GM12878 (cell line): ENCODE measurements at regions not wholly inside any gene's neighbourhood (a gene's known extent, or its start where the extent isn't known, plus 50 kb on each side); places are given as distances from the start of the nearest gene placed in this dataset.

Source experiments
- ATF3 ChIP-seq: IDR thresholded peaks from 2 replicates; pipeline ENCODE4 v1.6.1; 2011; ENCODE audit warnings: low read depth, mild to moderate bottlenecking, low read length, moderate library complexity, borderline replicate concordance; ENCODE audit errors: extremely low read depth
- BHLHE40 ChIP-seq, 2 experiments: fragments of 450-650 bp in 1 of 2; IDR thresholded peaks; 2 replicates each; pipeline ENCODE4 v1.6.1; 2011 to 2017; ENCODE audit warnings: low read depth in 2 of 2, borderline replicate concordance in 1 of 2, improper control_type of control experiment in 1 of 2, low read length in 1 of 2, mild to moderate bottlenecking in 1 of 2
- CEBPB ChIP-seq, 2 experiments: fragments of 150-350 bp in 1 of 2; IDR thresholded peaks; 2 replicates each; pipeline ENCODE4 v1.6.1; 2012 to 2014; ENCODE audit warnings: low read depth in 2 of 2, low read length in 2 of 2, borderline replicate concordance in 1 of 2, inconsistent platforms in 1 of 2
- CTCF ChIP-seq, 3 experiments: IDR thresholded peaks in 2 of 3; conservative IDR thresholded peaks in 1 of 3; 2 replicates each; pipeline ENCODE4 v1.5.1; 2011; ENCODE audit warnings: low read depth in 3 of 3, low read length in 3 of 3, mild to moderate bottlenecking in 3 of 3, control low read depth in 2 of 3, moderate library complexity in 2 of 3, inconsistent platforms in 1 of 3, mixed read lengths in 1 of 3; ENCODE audit not compliant: control insufficient read depth in 2 of 3, insufficient read depth in 1 of 3; ENCODE audit errors: extremely low read depth in 1 of 3
- DPF2 ChIP-seq: fragments of 450-650 bp; IDR thresholded peaks from 2 replicates; pipeline ENCODE4 v1.6.1; 2017; ENCODE audit warnings: mild to moderate bottlenecking
- JUND ChIP-seq: IDR thresholded peaks from 2 replicates; pipeline ENCODE4 v1.6.1; 2012; ENCODE audit warnings: low read depth, mild to moderate bottlenecking, low read length, improper control_type of control experiment, moderate library complexity
- KDM1A ChIP-seq: fragments of 200-600 bp; sonication (generic); IDR thresholded peaks from 2 replicates; pipeline ENCODE4 v1.6.1; 2016; ENCODE audit warnings: borderline replicate concordance
- MEF2A ChIP-seq: IDR thresholded peaks from 2 replicates; pipeline ENCODE4 v1.6.1; 2011; ENCODE audit warnings: low read depth, mild to moderate bottlenecking, low read length, moderate library complexity; ENCODE audit not compliant: insufficient read depth
- NFXL1 ChIP-seq: fragments of 450-650 bp; IDR thresholded peaks from 2 replicates; pipeline ENCODE4 v1.6.1; 2017; ENCODE audit warnings: antibody characterized with exemption, mild to moderate bottlenecking, borderline replicate concordance
- NRF1 ChIP-seq: conservative IDR thresholded peaks from 2 replicates; pipeline ENCODE4 v1.6.1; 2011; ENCODE audit warnings: mild to moderate bottlenecking, low read depth, low read length, improper control_type of control experiment
- PML ChIP-seq: IDR thresholded peaks from 2 replicates; pipeline ENCODE4 v1.6.1; 2012; ENCODE audit warnings: low read length, inconsistent platforms
- RAD51 ChIP-seq: fragments of 450-650 bp; IDR thresholded peaks from 2 replicates; pipeline ENCODE4 v1.6.1; 2016; ENCODE audit warnings: moderate library complexity, mild to moderate bottlenecking, inconsistent platforms
- RFX5 ChIP-seq: IDR thresholded peaks from 2 replicates; pipeline ENCODE4 v1.6.1; 2011; ENCODE audit warnings: low read depth, low read length, improper control_type of control experiment
- SMAD1 ChIP-seq: fragments of 450-650 bp; IDR thresholded peaks from 2 replicates; pipeline ENCODE4 v1.6.1; 2018; ENCODE audit warnings: mild to moderate bottlenecking, low read depth; ENCODE audit not compliant: partially characterized antibody
- SMARCA5 ChIP-seq: fragments of 450-650 bp; IDR thresholded peaks from 2 replicates; pipeline ENCODE4 v1.6.1; 2017; ENCODE audit warnings: mild to moderate bottlenecking
- STAT1 ChIP-seq: fragments of 450-650 bp; conservative IDR thresholded peaks from 2 replicates; pipeline ENCODE4 v1.6.1; 2014; ENCODE audit warnings: antibody characterized with exemption, mild to moderate bottlenecking
- TCF3 ChIP-seq: IDR thresholded peaks from 2 replicates; pipeline ENCODE4 v1.6.1; 2012; ENCODE audit warnings: low read depth, mild to moderate bottlenecking, low read length, borderline replicate concordance; ENCODE audit not compliant: insufficient read depth
- ZBTB40 ChIP-seq: fragments of 450-650 bp; IDR thresholded peaks from 2 replicates; pipeline ENCODE4 v1.6.1; 2016; ENCODE audit warnings: mild to moderate bottlenecking, moderate library complexity, borderline replicate concordance
- ZNF592 ChIP-seq: fragments of 450-650 bp; IDR thresholded peaks from 2 replicates; pipeline ENCODE4 v1.6.1; 2017; ENCODE audit warnings: mild to moderate bottlenecking, moderate library complexity

GRCh38 chr3:6644070-6644929, 216.6 kb upstream of the GRM7 start (continued):
- TF ChIP-seq ZNF592, result no peak
- TF ChIP-seq RFX5, result no peak
- peak; percentile 71 for TF ChIP-seq RAD51
- TF ChIP-seq STAT1, result no peak
- no peak for TF ChIP-seq JUND
- no peak for TF ChIP-seq ATF3
- TF ChIP-seq MEF2A, result no peak
- TF ChIP-seq DPF2, result peak; percentile 58; the same call in 1 of the 2 replicates
- no peak for TF ChIP-seq NRF1
- TF ChIP-seq PML, result no peak
- TF ChIP-seq BHLHE40 (IDR thresholded peaks at IDR 0.05; ENCODE audit: borderline replicate concordance in 1 of 2, low read depth in 2 of 2, low read length in 1 of 2), result peak in 1 of 2 experiments; percentile 62; a peak in 2 of 4 replicates
- no peak for TF ChIP-seq KDM1A
- TF ChIP-seq CTCF (IDR thresholded peaks at IDR 0.05 in 2 of 3, conservative IDR thresholded peaks at IDR 0.05 in 1 of 3; ENCODE audit: control insufficient read depth in 2 of 3, extremely low read depth in 1 of 3, insufficient read depth in 1 of 3, low read depth in 3 of 3, low read length in 3 of 3), result no peak
- no peak for TF ChIP-seq TCF3
- 0 out of 2 replicates have a peak, but pooled peaks have one; percentile 39 for TF ChIP-seq SMARCA5
- no peak for TF ChIP-seq SMAD1
- no peak for TF ChIP-seq NFXL1
- TF ChIP-seq CEBPB (IDR thresholded peaks at IDR 0.05; ENCODE audit: borderline replicate concordance in 1 of 2, low read depth in 2 of 2, low read length in 2 of 2), result peak in 1 of 2 experiments; percentile 76; a peak in 1 of 4 replicates
- no peak for TF ChIP-seq ZBTB40
